Spinal cord (tissue), 9 donors: ENCODE measurements at regions not wholly inside any gene's neighbourhood (a gene's known extent, or its start where the extent isn't known, plus 50 kb on each side); places are given as distances from the start of the nearest gene placed in this dataset.

Source experiments
- DNase-seq, 6 donors: peaks; one replicate each; pipeline versions ENCODE4 v3.0.0 to v3.0.0-alpha.2; 2013 to 2015; ENCODE audit warnings: low spot score in 6 of 6, low read depth in 4 of 6
- H3K27ac ChIP-seq: one replicate; pipeline ENCODE4 v1.5.1; 2013; ENCODE audit warnings: low read depth, low read length, control low read depth
- H3K27me3 ChIP-seq: one replicate; pipeline ENCODE4 v1.6.1; 2013; ENCODE audit warnings: low read length; ENCODE audit not compliant: control insufficient read depth, insufficient read depth
- H3K36me3 ChIP-seq: one replicate; pipeline ENCODE4 v1.6.1; 2013; ENCODE audit warnings: low read length; ENCODE audit not compliant: control insufficient read depth, insufficient read depth
- H3K4me1 ChIP-seq: one replicate; pipeline ENCODE4 v1.6.1; 2013; ENCODE audit warnings: low read length; ENCODE audit not compliant: control insufficient read depth, insufficient read depth
- H3K4me3 ChIP-seq: one replicate; pipeline ENCODE4 v1.5.1; 2013; ENCODE audit warnings: low read depth, low read length, control low read depth
- H3K9me3 ChIP-seq: one replicate; pipeline ENCODE4 v1.6.1; 2013; ENCODE audit warnings: low read length; ENCODE audit not compliant: control insufficient read depth, insufficient read depth
- WGBS: methylation state at CpG from one replicate; pipeline ENCODE4 v1.1.5; 2013; ENCODE audit warnings: missing lambda C conversion rate; ENCODE audit not compliant: insufficient coverage; 5-methylcytosine and 5-hydroxymethylcytosine counted together
- donor health status: healthy.

DNA sequence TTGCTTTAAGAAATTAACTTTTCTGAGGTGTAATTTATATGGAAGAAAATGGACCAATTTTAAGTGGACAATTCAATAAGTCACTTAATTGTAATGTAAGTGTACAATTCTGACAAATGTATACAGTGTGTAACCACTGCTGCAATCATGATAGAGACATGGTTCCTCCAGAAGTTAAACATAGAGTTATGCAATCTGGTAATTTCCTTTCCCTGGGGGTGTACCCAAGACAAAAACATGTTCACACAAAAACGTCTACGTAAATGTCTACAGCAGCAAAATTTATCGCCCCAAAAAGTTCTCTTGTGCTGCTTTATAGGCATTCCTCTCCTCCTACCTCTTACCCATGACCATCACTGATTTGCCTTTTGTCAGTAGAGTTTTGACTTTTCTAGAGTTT, 141.5 kb downstream of the AQP4 start:
- no peaks in the 10 kb centered on the region for H3K27me3 ChIP-seq
- DNase-seq: no peak
- H3K27ac ChIP-seq: no peak overlapping the region
- no peaks in the 10 kb centered on the region for H3K36me3 ChIP-seq
- H3K4me3 ChIP-seq: no peak overlapping the region
- no peaks in the 10 kb centered on the region for H3K9me3 ChIP-seq
- no CpG with 5 or more reads among the region's 3 CpGs for WGBS
- H3K4me1 ChIP-seq: no peaks in the 10 kb centered on the region

- DNase-seq: no peak
- H3K27ac ChIP-seq: no peak overlapping the region
- H3K27me3 ChIP-seq: no peaks in the 10 kb centered on the region
- no peaks in the 10 kb centered on the region for H3K4me1 ChIP-seq
- no peaks in the 10 kb centered on the region for H3K9me3 ChIP-seq
- H3K4me3 ChIP-seq: no peak overlapping the region
- H3K36me3 ChIP-seq: no peaks in the 10 kb centered on the region
- WGBS: 80% methylated on average over 2 of the region's 2 CpGs
These were observed 143.0 kb downstream of the AQP4 start for GRCh38 chr18:26722565-26722931.

- no peaks in the 10 kb centered on the region for H3K9me3 ChIP-seq
- H3K36me3 ChIP-seq: no peaks in the 10 kb centered on the region
- H3K27ac ChIP-seq: no peak overlapping the region
- WGBS: 77% methylated on average over 6 of the region's 9 CpGs
- H3K4me3 ChIP-seq: no peak overlapping the region
- no peaks in the 10 kb centered on the region for H3K27me3 ChIP-seq
- peaks cover 5% of the 10 kb centered on the region for H3K4me1 ChIP-seq
- peak in 1 of 6 donors; percentile 43 for DNase-seq
These were observed 143.5 kb downstream of the AQP4 start for GRCh38 chr18:26721854-26722564.

DNA sequence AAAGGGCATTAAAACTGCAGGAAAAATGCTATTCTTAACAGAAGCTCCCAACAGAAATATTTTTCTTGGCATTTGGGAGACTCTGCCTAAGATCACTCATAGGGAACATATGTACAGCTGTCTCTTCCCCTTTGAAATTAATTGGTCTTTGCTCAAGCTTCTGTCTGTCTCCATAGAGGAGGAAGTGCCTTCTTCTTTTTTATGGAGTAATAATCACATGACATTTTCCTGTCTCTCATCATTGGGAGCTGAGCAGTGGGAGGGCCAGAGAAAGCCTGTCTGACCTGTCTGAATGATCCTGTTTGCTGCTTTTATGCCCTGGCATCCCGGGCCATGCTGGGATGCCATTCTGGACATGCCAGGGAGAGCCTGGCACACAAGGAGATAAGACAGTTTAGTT, 145.6 kb downstream of the AQP4 start:
- Histone ChIP-seq H3K4me1 (peaks cover 7% of the 10 kb centered on the region), H3K9me3 (no peaks in the 10 kb centered on the region), H3K36me3 (no peaks in the 10 kb centered on the region), H3K4me3 (no peak overlapping the region), H3K27me3 (no peaks in the 10 kb centered on the region), H3K27ac (no peak overlapping the region)
- WGBS: 14% methylated on average over 1 of the region's 1 CpG
- peak in 1 of 6 donors; percentile 19 for DNase-seq

DNA sequence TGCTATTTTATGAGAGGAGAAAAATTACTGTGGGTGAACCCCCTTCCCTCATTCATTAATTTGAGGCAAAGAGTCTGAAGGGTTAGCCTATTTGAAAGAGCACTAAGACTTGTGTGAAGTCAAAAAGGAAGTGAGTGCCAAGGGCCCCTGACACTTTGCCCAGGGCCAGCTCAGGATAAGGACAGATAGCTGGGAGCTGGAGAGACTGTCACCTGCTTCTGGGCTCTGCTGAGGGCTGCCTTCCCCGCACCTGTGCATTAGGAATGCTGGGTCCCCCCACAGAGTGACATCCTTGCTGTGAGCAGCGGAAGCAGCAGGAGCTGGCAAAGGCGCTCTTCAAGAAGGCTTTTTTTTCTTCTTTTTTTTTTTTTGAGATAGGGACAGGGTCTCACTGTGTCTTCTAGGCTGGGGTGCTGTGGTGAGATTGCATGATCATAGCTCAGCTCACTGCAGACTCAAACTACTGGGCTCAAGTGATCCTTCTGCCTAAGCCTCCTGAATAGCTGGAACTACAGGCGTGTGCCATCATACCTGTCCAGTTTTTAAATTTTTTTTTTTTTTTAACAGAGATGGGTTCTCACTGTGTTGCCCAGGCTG, 148.3 kb downstream of the AQP4 start:
- no peak overlapping the region for H3K4me3 ChIP-seq
- peak in 1 of 6 donors; percentile 18 for DNase-seq
- no peaks in the 10 kb centered on the region for H3K27me3 ChIP-seq
- no peak overlapping the region for H3K27ac ChIP-seq
- peaks cover 7% of the 10 kb centered on the region for H3K4me1 ChIP-seq
- H3K36me3 ChIP-seq: no peaks in the 10 kb centered on the region
- WGBS: 55% methylated on average over 1 of the region's 4 CpGs
- no peaks in the 10 kb centered on the region for H3K9me3 ChIP-seq

GRCh38 chr18:26714739-26715138, 150.8 kb downstream of the AQP4 start:
- no peak overlapping the region for H3K27ac ChIP-seq
- H3K27me3 ChIP-seq: no peaks in the 10 kb centered on the region
- no peaks in the 10 kb centered on the region for H3K36me3 ChIP-seq
- peaks cover 7% of the 10 kb centered on the region for H3K4me1 ChIP-seq
- 78% methylated on average over 4 of the region's 6 CpGs for WGBS
- H3K4me3 ChIP-seq: no peak overlapping the region
- DNase-seq: peak in 1 of 6 donors; percentile 19
- no peaks in the 10 kb centered on the region for H3K9me3 ChIP-seq

GRCh38 chr18:26711756-26712155, 153.8 kb downstream of the AQP4 start:
- no peaks in the 10 kb centered on the region for H3K9me3 ChIP-seq
- no peak overlapping the region for H3K4me3 ChIP-seq
- H3K36me3 ChIP-seq: no peaks in the 10 kb centered on the region
- DNase-seq: no peak
- peaks cover 2% of the 10 kb centered on the region for H3K4me1 ChIP-seq
- H3K27me3 ChIP-seq: no peaks in the 10 kb centered on the region
- no peak overlapping the region for H3K27ac ChIP-seq
- WGBS: no CpG with 5 or more reads among the region's 3 CpGs

GRCh38 chr18:26710470-26711096, 154.9 kb downstream of the AQP4 start:
- H3K27ac ChIP-seq: no peak overlapping the region
- WGBS: no CpG with 5 or more reads among the region's 4 CpGs
- H3K9me3 ChIP-seq: no peaks in the 10 kb centered on the region
- H3K4me1 ChIP-seq: no peaks in the 10 kb centered on the region
- H3K4me3 ChIP-seq: no peak overlapping the region
- no peaks in the 10 kb centered on the region for H3K27me3 ChIP-seq
- DNase-seq: peak in 1 of 6 donors; percentile 71
- no peaks in the 10 kb centered on the region for H3K36me3 ChIP-seq

DNA sequence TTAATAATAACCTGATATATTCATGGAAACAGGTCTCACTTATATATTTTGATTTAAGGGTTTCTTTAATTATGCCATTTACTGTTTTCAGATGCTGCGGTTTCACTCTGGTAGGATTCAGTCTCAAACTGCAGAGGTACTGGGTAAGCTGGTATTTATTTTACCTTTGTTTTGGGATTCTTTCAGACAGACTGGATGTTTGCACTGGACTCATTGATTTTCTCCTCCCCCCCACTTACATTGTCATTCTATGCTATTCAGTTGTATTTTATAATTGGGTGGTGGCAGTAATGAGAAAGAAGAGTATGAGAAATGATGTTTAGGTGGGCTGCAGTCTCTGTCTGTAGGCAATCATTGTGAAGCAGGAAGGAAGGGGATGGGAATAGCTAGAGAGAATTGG, 155.6 kb downstream of the AQP4 start:
- WGBS: no CpG with 5 or more reads among the region's 1 CpG
- no peaks in the 10 kb centered on the region for H3K27me3 ChIP-seq
- H3K4me3 ChIP-seq: no peak overlapping the region
- H3K27ac ChIP-seq: no peak overlapping the region
- no peaks in the 10 kb centered on the region for H3K36me3 ChIP-seq
- H3K9me3 ChIP-seq: no peaks in the 10 kb centered on the region
- no peaks in the 10 kb centered on the region for H3K4me1 ChIP-seq
- no peak for DNase-seq
